Neural progenitor cell (in vitro differentiated cells): ENCODE measurements at regions not wholly inside any gene's neighbourhood (a gene's known extent, or its start where the extent isn't known, plus 50 kb on each side); places are given as distances from the start of the nearest gene placed in this dataset.

Source experiments
- CTCF ChIP-seq: fragments of 200-600 bp; sonication (generic); IDR thresholded peaks from 2 replicates; pipeline ENCODE4 v1.5.1; 2017; ENCODE audit warnings: antibody characterized with exemption, mild to moderate bottlenecking
- EZH2 ChIP-seq: fragments of 200-600 bp; sonication (generic); IDR thresholded peaks from 2 replicates; pipeline ENCODE4 v1.6.1; 2017; ENCODE audit warnings: antibody characterized with exemption, mild to moderate bottlenecking, moderate library complexity

GRCh38 chr7:152577339-152577738, 98.6 kb downstream of the XRCC2 start:
- TF ChIP-seq CTCF: no peak
- TF ChIP-seq EZH2: no peak
